Limb (tissue), 2 donors: ENCODE measurements at regions not wholly inside any gene's neighbourhood (a gene's known extent, or its start where the extent isn't known, plus 50 kb on each side); places are given as distances from the start of the nearest gene placed in this dataset.
A peak's percentile ranks its signal among the peaks of the same experiment; 100 is the strongest.
"Not testable (repeated sequence)": the region's sequence is repeated elsewhere in the genome, so short reads cannot be mapped to it uniquely, and the experiment has no call there.

Experiments
- DNase-seq, 2 donors: peaks; one replicate each; pipeline ENCODE4 v3.0.0-alpha.2; 2016; ENCODE audit errors: extremely low spot score in 2 of 2

DNA sequence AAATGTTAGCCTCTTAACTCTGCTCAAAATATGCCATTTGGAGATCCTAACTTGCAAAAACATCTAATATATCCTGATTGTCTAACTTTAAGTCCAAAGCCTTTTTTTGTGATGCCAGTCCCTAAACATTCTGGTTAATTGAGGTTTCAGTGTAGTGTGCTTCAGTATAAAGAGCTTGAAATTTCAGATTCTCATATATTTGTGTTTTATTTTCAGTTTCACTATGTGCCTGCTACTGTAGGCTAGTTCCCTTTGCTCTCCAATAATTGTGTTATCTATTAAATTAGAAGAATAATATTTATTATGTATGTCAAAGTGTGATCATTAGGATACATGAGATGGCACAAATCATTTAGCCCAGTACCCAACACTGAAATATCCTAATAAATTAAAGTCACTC, 1361.2 kb downstream of the XPNPEP1 start:
- DNase-seq = no peak

DNA sequence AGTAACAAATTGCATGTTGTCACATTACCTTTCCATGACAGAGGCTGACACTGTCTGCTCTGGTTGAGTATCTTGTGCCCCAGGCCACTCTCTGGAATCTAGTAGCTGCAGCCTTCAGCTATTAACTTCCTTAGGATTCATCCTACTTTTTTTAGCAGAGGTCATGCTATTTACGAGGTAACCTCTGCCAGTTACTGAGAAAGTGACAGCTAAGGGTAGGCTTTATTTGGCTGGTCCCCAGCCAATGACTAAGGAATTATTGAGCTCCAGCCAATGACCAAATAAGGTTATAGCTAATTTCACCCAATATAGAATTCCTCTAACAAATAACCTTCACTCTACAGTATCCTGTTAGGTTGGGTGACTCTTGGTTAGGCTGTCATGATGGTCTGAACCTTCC, 1361.7 kb downstream of the XPNPEP1 start:
- DNase-seq = no peak

DNA sequence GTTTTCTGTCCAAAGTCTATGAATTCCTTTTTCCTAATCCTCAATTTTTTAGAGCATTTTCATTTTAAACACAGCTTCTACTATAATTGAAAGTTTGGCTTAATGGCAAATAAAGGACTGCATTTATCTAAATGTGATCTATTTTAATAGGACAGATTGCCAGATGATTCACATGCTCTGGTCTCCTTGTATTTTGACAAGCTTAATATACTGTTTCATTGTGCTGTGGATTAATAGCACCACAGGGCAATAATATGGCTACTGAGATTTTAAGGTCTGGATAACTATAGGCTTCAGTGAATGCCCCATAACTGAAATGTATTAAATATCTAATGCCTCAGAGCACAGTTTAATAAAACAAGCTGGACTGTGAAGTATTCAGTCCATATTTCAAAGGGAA, 1362.8 kb downstream of the XPNPEP1 start:
- DNase-seq = no peak

DNA sequence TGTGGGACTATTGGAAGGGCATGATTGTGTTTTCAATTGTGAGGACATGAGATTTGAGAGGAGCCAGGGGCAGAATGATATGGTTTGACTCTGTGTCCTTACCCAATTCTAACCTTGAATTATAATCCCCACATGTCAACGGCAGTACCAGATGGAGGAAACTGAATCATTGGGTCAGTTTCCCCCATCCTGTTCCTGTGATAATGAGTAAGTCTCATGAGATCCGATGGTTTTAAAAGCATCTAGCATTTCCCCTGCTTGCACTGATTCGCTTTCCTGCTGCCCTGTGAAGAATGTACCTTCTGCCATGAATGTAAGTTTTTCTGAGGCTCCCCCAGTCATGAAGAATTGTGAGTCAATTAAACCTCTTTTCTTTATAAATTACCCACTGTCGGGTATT, 1367.1 kb downstream of the XPNPEP1 start:
- DNase-seq = no peak

DNA sequence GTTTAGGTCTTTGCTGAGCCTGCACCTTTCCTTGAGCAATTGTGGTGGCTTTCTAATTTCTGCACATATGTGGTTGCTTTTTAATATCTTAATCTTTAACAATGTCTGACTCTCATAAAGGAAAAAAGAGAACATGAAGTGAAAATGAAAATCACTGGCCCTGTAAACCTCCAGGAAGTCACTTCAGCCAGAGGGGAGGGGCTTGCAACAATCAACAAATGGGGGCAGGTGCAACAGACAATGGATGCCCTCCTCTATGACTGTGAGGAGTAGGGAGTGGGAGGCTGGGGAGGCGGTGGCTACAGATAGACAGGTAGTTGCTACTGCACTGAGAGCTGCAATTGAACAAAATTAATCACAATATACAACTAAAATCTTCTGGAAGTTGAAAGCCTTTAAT, 1377.4 kb downstream of the XPNPEP1 start:
- DNase-seq = no peak

DNA sequence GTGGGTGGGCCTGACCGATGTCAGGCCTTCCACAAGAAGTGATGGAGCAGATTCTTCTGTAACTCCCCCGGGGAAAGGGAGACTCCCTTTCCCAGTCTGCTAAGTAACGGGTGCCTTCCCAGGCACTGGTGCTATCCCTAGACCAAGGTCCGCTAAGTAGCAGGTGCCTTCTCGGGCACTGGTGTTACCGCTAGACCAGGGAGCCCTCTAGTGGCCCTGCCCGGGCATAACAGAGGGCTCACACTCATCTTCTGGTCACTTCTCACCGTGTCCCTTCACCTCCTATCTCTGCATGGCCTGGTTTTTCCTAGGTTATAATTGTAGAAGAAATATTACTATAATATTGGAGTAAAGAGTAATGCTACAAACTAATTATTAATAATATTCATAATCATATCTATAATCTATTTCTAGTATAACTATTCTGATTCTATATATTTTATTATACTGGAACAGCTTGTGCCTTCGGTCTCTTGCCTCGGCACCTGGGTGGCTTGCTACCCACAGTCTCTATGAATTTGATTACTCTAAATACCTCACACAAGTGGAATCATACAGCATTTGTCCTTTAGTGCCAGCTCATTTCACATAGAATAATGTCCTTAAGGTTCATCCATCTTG, 1378.7 kb downstream of the XPNPEP1 start:
- peak; percentile 55 to 75 for DNase-seq

DNA sequence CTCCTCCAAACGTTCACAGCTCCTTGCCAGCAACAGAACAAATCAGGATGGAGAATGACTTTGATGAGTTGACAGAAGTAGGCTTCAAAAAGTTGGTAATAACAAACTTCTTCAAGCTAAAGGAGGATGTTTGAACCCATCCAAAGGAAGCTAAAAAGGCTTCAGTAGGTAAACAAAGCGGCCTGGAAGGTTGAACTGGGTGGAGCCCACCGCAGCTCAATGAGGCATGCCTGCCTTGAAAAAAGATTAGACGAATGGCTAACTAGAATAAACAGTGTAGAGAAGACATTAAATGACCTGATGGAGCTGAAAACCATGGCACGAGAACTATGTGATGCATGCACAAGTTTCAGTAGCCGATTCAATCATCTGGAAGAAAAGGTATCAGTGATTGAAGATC, 1369.0 kb upstream of the SORCS1 start:
- not testable (repeated sequence) for DNase-seq

DNA sequence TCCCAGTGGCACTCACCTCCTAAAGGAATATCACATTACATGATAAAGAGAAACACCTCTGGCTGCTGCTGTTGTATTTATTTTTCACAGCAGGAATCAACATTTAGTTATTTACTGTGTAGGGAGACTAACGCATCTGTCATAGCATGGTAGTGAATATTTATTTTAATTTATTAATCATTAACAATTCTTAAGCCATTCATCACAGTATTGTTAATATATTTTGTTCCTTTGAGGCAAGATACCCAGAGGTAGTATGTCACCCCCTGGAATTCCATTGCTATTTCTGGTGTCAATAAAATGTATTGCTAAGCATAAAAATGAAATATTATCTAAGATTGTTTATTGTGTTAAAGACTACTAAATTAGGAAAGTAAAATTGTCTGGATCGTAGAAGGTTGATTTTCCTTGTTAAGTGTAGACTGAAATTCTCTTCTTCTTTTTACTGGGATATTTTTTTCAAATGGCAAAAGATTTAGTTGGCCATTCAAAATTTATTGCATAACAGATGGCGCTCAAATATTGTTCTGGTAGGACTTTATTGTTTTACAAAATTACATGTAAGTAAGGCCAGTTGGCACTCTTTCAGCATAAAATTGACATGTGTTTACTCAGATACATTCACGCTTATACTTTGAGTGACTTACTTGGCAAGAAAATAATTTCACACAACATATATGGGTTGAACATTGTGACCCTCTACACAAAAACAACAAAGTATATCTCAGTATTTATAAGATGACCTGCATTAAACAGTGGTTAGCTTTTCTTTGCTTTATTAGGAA, 1358.7 kb upstream of the SORCS1 start:
- no peak for DNase-seq

DNA sequence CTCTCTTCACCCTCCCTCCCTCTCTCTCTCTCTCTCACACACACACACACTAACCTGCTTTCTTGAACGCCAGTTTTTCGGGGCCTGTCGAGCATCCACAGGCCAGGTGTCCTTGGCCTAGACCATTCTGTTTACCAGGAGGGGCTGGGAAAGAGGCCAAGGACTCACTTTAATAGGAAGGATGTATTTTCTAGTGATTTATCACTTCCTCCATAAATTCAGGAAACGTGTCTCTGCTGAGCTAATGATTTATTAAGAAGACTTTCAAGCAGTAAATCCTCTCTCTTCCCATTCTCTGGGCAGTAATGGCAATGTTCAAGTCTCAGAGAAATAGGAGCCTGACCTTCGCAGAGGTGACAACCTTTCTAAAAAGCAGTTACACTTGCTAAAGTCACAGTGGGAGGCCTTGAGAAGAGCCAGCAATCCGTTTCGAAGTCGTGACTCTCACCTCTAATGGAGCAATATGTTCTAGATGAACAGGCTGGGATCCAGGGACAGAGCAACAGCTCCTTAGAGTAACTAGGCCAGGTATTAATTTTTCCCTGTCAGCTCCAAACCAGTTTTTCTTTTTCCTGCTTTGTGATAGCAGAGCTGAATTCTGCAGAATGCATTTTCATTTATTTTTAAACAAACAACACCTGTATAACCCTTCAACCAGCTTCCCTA, 1357.5 kb upstream of the SORCS1 start:
- DNase-seq = no peak

DNA sequence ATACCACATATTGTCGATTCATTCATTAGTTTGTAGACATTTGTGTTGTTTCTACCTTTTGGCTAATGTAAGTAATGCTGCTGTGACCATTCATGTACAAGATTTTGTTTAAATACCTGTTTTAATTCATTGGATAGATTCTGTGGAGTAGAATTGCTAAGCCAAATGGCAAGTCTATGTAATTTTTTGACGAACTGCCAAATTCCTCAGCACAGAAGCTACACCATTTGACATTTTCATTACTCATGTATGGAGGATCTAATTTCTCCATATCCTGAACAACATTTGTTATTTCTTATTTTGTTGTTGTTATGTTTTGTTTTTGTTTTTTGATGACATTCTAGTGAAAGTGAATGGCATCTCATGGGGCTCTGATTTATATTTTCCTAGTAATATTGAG, 1351.3 kb upstream of the SORCS1 start:
- no peak for DNase-seq

DNA sequence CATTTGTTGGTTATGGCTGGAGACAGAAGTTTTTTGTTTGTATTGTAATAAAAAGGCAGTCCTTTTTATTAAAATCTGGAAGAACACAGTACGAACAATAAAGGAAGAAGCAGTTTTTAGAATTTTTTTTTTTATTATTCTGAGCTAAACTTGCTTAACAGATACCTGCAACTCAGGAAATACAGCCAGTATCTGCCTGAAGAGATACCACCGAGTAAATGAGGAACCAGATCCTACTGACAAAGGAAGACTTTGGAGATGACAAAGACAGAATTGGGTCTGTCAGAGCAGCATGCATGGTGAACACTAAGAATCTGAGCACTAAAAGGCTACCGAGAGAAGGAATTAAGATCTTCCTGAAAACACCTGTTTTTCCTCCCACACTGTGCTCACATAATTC, 1335.9 kb upstream of the SORCS1 start:
- no peak for DNase-seq

DNA sequence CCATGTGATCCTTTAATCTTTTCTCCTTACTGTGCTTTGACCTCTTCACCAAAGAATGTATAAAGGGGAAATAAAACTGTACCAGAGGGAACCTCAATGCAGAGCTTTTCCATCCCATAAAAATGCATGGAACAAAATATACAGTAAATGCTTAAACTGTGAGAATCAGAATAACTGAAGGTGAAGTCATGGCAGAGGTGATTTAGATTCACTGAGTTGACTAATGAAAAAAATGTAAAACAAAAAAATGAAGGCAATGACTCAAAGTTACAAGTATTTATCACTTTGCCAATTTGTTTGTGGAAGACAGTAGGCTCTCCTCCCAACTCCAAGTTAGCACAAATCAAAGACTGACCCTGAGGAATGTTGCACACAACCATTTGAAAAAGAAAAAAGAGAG, 1331.6 kb upstream of the SORCS1 start:
- DNase-seq = no peak

DNA sequence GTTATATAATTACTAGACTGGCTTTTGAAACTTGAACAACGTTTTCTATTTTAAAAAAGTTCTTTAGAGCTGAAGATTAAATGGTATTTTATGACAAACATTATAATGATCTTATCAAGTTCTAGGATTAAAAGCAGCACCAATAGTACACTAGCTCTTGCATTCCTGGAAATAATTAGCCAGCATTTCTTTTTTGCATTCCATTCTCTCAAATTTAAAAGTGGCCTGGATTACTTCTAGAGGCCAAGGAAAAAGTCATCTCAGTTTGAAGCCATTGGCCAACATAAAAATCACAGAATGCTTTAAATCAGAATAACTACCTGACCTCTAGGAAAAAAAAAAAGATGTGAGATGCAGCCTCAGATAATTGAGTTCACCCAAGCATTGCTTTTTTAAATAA, 1326.4 kb upstream of the SORCS1 start:
- DNase-seq = no peak

DNA sequence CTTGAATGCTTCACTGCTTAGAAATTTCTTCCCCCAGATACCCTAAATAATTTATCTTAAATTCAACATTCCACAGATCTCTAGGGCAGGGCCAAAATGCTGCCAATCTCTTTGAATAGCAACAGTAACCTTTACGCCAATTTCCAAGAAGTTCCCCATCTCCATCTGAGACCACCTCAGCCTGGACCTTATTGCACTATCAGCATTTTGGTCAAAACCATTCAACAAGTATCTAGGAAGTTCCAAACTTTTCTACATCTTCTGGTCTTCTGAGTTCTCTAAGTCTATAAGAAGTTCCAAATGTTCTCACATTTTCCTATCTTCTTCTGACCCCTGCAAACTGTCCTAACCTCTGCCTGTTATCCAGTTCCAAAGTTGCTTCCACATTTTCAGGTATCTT, 1306.9 kb upstream of the SORCS1 start:
- no peak for DNase-seq

DNA sequence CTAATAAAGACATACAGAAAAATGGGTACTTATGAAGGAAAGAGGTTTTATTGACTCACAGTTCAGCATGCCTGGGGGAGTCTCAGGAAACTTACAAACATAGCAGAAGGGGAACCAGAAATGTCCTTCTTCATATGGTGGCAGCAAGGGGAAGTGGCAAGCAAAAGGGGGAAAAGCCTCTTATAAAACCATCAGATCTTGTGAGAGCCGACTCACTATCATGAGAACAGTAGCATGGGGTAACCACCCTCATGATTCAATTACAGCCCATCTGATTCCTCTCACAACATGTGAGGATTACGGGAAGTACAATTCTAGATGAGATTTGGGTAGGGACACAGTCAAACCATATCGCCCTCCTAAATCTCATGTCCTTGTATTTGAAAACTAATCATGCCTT, 1305.4 kb upstream of the SORCS1 start:
- no peak for DNase-seq

DNA sequence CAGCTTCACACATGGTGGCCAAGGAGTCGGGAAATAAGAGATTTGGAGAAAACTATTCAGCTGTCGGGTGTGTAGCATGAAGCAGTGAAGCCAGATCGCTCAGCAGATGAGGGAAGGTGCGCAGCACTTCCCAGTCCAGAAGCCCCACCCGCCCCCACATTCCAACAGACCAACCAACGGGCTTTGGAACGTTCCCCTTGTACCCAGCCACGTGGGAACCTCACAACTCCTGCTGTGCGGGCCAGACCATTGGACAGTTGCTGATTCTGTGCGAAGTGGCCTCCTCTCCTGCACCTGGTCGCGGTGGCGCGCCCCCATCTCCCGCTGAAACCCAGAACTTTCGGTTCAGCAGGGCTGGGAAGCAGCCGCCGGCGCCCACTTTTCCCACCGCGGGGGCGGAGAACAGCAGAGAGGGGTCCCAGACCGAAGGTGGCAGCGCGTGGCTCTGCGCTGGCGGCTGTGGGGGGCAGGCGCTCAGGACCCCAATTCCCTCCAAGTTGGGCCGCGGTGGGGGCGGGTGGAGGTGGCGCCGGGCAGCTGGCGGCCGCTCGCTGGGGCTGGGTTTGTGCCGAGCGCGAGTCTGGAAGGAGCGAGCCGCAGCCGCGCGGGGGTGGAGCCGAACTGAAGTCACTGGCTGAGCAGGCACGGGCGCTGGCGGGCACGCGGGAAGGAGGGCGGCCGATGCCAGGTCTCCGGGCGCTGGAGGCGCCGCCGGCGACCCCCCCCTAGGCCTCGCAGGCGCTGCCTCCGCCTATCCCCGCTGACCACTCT, 1301.5 kb upstream of the SORCS1 start:
- peak; percentile 20 to 66 for DNase-seq

DNA sequence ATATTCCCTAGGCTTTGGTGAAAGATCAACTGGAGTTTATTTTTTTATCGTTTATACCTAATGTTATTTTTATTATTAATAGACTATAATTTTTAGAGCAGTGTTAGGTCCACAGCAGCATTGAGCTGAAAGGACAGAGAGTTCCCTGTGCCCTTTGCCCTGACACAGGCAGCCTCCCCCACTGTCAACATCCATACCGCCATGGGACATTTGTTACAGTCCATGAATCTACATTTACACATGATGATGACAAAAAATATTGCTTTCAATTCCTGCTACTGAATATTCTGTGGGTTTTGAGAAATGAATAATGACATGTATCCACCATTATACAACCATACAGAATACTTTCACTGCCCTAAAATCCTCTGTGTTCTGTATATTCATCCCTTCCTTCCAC, 1297.5 kb upstream of the SORCS1 start:
- DNase-seq = no peak

DNA sequence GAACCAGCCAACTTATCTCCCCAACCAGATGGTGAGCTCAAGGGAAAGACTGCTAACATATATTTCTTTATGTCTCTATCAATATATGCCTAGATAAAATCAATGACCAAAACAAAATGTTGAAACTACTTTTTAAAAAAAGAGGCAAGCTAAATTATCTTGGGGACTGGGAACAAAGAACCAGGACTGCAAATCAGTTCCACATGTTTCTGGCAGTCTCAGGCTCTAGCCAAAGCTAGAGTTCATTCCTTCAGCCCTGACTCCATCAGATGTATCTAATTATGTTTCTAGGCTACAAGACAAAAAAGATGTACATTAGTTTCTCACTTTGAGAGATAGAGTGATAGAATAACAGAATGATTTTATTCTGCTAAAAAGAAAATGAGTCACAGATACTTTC, 1290.3 kb upstream of the SORCS1 start:
- DNase-seq = peak in 1 of 2 donors; percentile 60

DNA sequence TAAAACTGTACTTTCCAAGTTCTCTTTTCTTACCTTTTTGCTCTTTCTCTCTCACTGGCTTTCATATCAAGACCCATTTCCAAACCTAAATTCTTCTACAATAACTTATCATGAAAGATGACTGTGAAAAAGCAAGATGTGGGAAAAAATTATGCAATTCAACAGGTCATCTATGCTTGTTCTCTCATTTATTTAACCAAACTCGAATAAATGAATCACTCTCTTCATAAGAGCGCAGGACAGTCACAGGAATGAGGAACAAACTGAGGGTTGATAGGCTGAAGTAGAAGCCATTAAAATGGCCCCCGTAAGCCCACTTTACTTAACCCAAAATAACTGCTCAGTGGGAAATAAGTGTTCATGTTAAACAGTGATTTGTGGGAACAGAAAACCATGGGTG, 1289.7 kb upstream of the SORCS1 start:
- no peak for DNase-seq

DNA sequence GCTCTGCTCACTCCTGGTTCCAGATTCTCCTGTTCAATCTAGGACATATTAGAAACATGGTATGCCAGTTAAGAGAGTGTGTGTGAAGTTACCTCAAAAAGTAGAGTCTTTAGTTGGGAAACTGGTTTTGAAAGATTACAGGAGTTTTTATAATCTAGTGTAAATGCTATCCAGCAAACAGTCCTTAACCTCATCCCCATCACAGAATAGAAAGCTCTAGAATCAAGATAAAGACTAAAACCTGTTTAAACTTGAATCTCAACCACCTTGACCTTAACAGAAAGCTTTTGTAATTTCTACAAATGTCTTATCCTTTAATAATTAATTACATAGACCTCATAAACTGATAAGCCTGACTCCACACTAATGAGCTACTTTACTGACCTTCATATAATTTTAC, 1288.7 kb upstream of the SORCS1 start:
- DNase-seq = no peak

DNA sequence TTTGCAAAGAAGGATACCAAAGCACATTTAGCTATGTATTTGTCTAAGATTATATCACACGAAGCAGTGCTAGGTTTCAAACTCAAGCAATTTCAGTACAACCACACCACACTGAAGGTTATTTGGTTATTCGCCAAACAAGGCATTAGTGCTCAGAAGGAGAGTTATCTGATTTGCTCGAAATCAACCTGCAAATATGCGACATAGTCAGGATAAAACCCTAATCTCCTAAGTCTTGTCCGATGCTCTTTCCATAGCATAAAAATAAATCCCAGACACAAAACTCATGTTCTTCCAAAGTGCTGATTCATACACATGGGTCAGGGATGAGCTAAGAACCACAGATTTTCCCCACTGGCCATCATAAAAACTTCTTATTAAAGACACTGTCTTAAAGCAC, 1288.0 kb upstream of the SORCS1 start:
- no peak for DNase-seq

DNA sequence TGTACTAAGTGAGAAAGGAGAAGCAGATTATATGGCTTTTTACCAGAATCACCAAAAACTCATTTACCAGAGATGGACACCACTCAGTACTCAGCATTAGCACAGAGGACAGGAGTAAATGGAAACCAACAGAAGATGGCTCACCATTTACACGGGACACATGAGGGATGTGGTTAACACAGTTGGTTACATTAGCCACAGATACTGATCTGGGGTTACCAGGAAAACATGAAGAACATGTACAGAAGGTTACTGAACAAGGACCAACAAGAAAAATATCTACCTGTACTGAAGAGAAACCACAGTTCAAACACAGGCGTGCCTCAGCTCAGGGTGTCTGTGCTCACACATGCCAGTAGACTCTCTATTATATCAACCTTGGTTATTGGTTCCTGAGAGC, 1285.8 kb upstream of the SORCS1 start:
- DNase-seq = no peak
